Kidney epithelial cell (primary cell): ENCODE measurements at regions not wholly inside any gene's neighbourhood (a gene's known extent, or its start where the extent isn't known, plus 50 kb on each side); places are given as distances from the start of the nearest gene placed in this dataset.
A peak's percentile ranks its signal among the peaks of the same experiment; 100 is the strongest.

Experiments used
- DNase-seq: peaks from one replicate; pipeline ENCODE4 v3.0.0-alpha.2; 2010; ENCODE audit warnings: low read depth
- H3K27me3 ChIP-seq: 2 replicates; pipeline ENCODE4 v1.6.0; 2011; ENCODE audit warnings: low read length; ENCODE audit not compliant: control insufficient read depth, insufficient read depth
- H3K36me3 ChIP-seq: 2 replicates; pipeline ENCODE4 v1.5.1; 2011; ENCODE audit warnings: low read length; ENCODE audit not compliant: control insufficient read depth, insufficient read depth
- H3K4me3 ChIP-seq: 2 replicates; pipeline ENCODE4 v1.5.1; 2011; ENCODE audit warnings: low read depth, mild to moderate bottlenecking, control low read depth, low read length
- CTCF ChIP-seq: IDR thresholded peaks from 2 replicates; pipeline ENCODE4 v1.5.1; 2011; ENCODE audit warnings: mild to moderate bottlenecking, moderate library complexity, low read length, control low read depth, inconsistent platforms; ENCODE audit not compliant: insufficient read depth, poor library complexity, severe bottlenecking

DNA sequence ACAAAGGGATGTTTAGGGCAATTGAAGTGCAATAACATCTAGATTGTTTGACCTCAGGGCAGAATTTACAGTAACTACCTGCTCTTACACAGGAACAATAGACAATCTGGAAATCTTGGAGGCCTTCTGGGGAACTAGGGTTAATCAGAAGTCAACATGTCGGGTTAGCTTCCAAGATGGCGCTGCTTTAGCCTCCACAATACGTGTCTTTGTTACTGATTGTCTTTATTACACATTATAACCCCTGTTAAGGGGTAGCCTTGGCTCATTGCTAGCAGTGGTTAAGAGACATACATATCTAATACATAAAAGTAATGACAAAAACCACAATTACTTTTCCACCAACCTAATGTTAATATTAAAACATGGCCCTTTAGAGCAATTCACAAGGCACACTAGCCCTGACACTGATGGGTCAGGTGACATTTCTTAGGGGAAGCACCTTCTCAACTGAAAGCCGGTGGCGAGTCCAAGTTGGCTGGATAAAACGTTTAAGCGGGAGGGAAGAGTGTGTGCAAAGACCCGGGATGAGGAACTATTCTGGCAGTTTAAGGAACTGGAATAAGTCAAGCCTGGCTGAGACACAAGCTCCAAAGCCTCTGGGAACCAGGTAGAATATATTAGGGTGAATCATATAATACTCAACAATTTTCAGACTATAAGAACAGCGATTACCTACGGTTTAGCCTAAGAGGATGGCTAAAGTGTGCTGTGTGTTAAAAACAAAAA is 236.9 kb downstream of the BCAS1 start:
- Histone ChIP-seq H3K4me3 (no peak overlapping the region), H3K27me3 (no peaks in the 10 kb centered on the region), H3K36me3 (no peaks in the 10 kb centered on the region)
- no peak for DNase-seq
- no peak for TF ChIP-seq CTCF

DNA sequence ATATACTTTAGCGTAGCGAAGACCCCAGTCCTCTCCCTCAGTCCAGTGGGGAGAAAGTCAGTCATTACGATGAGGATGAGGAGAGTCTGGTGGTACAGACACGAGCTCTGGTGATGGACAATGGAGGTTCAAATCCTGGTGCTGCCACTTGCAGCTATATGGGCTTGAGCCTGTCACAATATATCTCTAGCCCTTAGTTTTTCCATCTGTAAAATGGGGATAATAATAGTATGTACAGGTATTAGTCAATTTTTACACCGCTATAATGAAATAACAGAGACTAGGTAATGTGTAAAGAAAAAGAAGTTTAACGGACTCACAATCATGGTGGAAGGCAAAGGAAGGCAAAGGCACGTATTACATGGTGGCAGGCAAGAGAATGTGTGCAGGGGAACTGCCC is 237.9 kb downstream of the BCAS1 start:
- Histone ChIP-seq H3K27me3 (no peaks in the 10 kb centered on the region), H3K4me3 (no peak overlapping the region), H3K36me3 (no peaks in the 10 kb centered on the region)
- no peak for DNase-seq
- no peak for TF ChIP-seq CTCF

GRCh38 chr20:53831812-53832211 is 238.2 kb upstream of the ZNF217 start:
- TF ChIP-seq CTCF = no peak
- DNase-seq = no peak
- Histone ChIP-seq H3K4me3 (no peak overlapping the region), H3K27me3 (no peaks in the 10 kb centered on the region), H3K36me3 (no peaks in the 10 kb centered on the region)

GRCh38 chr20:53831228-53831627 is 237.6 kb upstream of the ZNF217 start:
- no peak for DNase-seq
- no peak for TF ChIP-seq CTCF
- Histone ChIP-seq H3K27me3 (no peaks in the 10 kb centered on the region), H3K36me3 (no peaks in the 10 kb centered on the region), H3K4me3 (no peak overlapping the region)

GRCh38 chr20:53829724-53830521 is 236.3 kb upstream of the ZNF217 start:
- no peak for DNase-seq
- no peak overlapping the region for H3K4me3 ChIP-seq
- no peaks in the 10 kb centered on the region for H3K36me3 ChIP-seq
- TF ChIP-seq CTCF = no peak
- H3K27me3 ChIP-seq = no peaks in the 10 kb centered on the region

GRCh38 chr20:53829255-53829723 is 235.7 kb upstream of the ZNF217 start:
- peak; percentile 93 for DNase-seq
- Histone ChIP-seq H3K27me3 (no peaks in the 10 kb centered on the region), H3K4me3 (no peak overlapping the region), H3K36me3 (no peaks in the 10 kb centered on the region)
- TF ChIP-seq CTCF = no peak
